T-cell (primary cell): ENCODE measurements at regions not wholly inside any gene's neighbourhood (a gene's known extent, or its start where the extent isn't known, plus 50 kb on each side); places are given as distances from the start of the nearest gene placed in this dataset.

ENCODE experiments used
- ATAC-seq, 4 experiments: fragments of 200-7000 bp in 3 of 4; fragments of 150-1000 bp in 1 of 4; cut with Tn5 transposase; replicated peaks in 1 of 4; 1 replicate in 3 of 4; 2 replicates in 1 of 4; pipeline ENCODE4 v1.10.0; 2021; ENCODE audit warnings: moderate library complexity in 3 of 4, mild to moderate bottlenecking in 2 of 4, moderate number of reproducible peaks in 1 of 4
- CTCF ChIA-PET, 2 donors: fragments of 300-600 bp; sonication (Branson Sonifier 250); formaldehyde crosslinking; loops; one replicate each; lab custom pipeline; 2022; ENCODE audit warnings: antibody characterized with exemption in 2 of 2; lab: Charles Lee
- POLR2A ChIA-PET, 2 donors: fragments of 300-600 bp; sonication (Branson Sonifier 250); formaldehyde crosslinking; loops; one replicate each; lab custom pipeline; 2022; ENCODE audit warnings: antibody characterized with exemption in 2 of 2; lab: Charles Lee
- DNase-seq, 35 experiments: peaks; one replicate each; pipeline versions ENCODE4 v3.0.0 to v3.0.0-alpha.2; 2013 to 2023
- H3K27ac ChIP-seq: one replicate; pipeline ENCODE4 v1.5.1; 2013; ENCODE audit warnings: low read length
- H3K27me3 ChIP-seq, 2 experiments: replicated peaks in 1 of 2; 1 replicate in 1 of 2; 2 replicates in 1 of 2; pipeline versions ENCODE4 v1.6.1 to v1.7.0; 2013; ENCODE audit warnings: low read length in 1 of 2, mixed read lengths in 1 of 2; ENCODE audit not compliant: control insufficient read depth in 2 of 2, insufficient read depth in 2 of 2; ENCODE audit errors: extremely low read depth in 1 of 2
- H3K36me3 ChIP-seq, 2 donors: 1 replicate in 1 of 2; 2 replicates in 1 of 2; pipeline versions ENCODE4 v1.6.1 to v1.7.0; 2013; ENCODE audit warnings: low read length in 1 of 2; ENCODE audit not compliant: control insufficient read depth in 2 of 2, insufficient read depth in 1 of 2; ENCODE audit errors: extremely low read depth in 1 of 2
- H3K4me1 ChIP-seq, 2 experiments: 1 replicate in 1 of 2; 2 replicates in 1 of 2; pipeline versions ENCODE4 v1.6.1 to v1.7.0; 2013; ENCODE audit warnings: low read length in 2 of 2, mixed read lengths in 1 of 2; ENCODE audit not compliant: insufficient read depth in 2 of 2, control insufficient read depth in 1 of 2; ENCODE audit errors: extremely low read depth in 1 of 2
- H3K4me3 ChIP-seq, 2 donors: 1 replicate in 1 of 2; 2 replicates in 1 of 2; pipeline versions ENCODE4 v1.5.1 to v1.7.0; 2013; ENCODE audit warnings: mild to moderate bottlenecking in 2 of 2, low read length in 1 of 2, moderate library complexity in 1 of 2; ENCODE audit not compliant: control insufficient read depth in 1 of 2; ENCODE audit errors: extremely low read depth in 1 of 2
- H3K9me3 ChIP-seq: 2 replicates; pipeline ENCODE4 v1.7.0; 2013
- H3K27ac Mint-ChIP-seq, 2 donors: one replicate each; pipeline ENCODE4 v1.8.0; 2020 to 2021; ENCODE audit warnings: mild to moderate bottlenecking in 2 of 2, mixed read lengths in 2 of 2
- H3K27me3 Mint-ChIP-seq, 2 donors: one replicate each; pipeline ENCODE4 v1.8.0; 2021 to 2022; ENCODE audit warnings: mixed read lengths in 2 of 2
- H3K36me3 Mint-ChIP-seq: one replicate; pipeline ENCODE4 v1.8.0; 2021; ENCODE audit warnings: mixed read lengths
- H3K4me1 Mint-ChIP-seq, 3 donors: one replicate each; pipeline ENCODE4 v1.8.0; 2020 to 2022; ENCODE audit warnings: mixed read lengths in 3 of 3, mild to moderate bottlenecking in 1 of 3
- H3K4me3 Mint-ChIP-seq, 3 donors: one replicate each; pipeline ENCODE4 v1.8.0; 2020 to 2022; ENCODE audit warnings: mild to moderate bottlenecking in 3 of 3, mixed read lengths in 3 of 3, moderate library complexity in 3 of 3
- H3K9me3 Mint-ChIP-seq, 3 donors: one replicate each; pipeline ENCODE4 v1.8.0; 2020 to 2022; ENCODE audit warnings: mixed read lengths in 3 of 3
- WGBS: methylation state at CpG from one replicate; pipeline ENCODE4 v1.1.5; 2013; ENCODE audit warnings: missing lambda C conversion rate; ENCODE audit not compliant: insufficient coverage; 5-methylcytosine and 5-hydroxymethylcytosine counted together

DNA sequence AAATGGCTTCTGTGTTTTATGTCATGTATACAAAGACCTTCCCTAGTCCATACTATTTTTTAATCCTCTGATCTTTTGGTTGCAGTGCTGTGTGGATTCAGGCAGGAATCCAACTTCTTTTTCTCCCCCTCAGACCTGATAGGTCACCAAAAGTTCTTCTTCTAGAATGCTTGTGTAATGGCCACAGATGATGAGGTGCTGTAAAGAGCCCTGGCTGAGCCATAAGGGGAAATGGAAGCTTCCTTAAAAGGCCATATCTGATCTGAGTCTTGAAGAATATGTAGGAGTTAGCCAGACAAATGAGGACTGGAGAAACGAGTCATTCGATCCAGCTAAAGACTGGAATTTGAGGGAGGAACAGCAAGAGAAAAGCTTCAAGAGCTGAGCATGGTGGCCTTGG lies 353.9 kb downstream of the PCNX1 start:
- no peaks in the 10 kb centered on the region for H3K27me3 Mint-ChIP-seq
- POLR2A ChIA-PET, result no interaction called here
- peaks cover 16% of the 10 kb centered on the region for H3K36me3 Mint-ChIP-seq
- H3K27me3 ChIP-seq, result no peaks in the 10 kb centered on the region
- no peak overlapping the region for H3K27ac Mint-ChIP-seq
- H3K4me1 ChIP-seq, result no peaks in the 10 kb centered on the region
- no CpG with 5 or more reads among the region's 2 CpGs for WGBS
- H3K4me1 Mint-ChIP-seq, result peaks cover 0 to 4% (median 0%) of the 10 kb centered on the region in 3 donors
- no peak overlapping the region for H3K4me3 Mint-ChIP-seq
- DNase-seq (no peak), ATAC-seq (no peak)
- no peak overlapping the region for H3K4me3 ChIP-seq
- CTCF ChIA-PET, result no interaction called here
- H3K9me3 ChIP-seq, result peaks cover 4% of the 10 kb centered on the region
- H3K9me3 Mint-ChIP-seq, result peaks cover 19 to 44% (median 24%) of the 10 kb centered on the region in 3 donors
- H3K27ac ChIP-seq, result no peak overlapping the region
- no peaks in the 10 kb centered on the region for H3K36me3 ChIP-seq

DNA sequence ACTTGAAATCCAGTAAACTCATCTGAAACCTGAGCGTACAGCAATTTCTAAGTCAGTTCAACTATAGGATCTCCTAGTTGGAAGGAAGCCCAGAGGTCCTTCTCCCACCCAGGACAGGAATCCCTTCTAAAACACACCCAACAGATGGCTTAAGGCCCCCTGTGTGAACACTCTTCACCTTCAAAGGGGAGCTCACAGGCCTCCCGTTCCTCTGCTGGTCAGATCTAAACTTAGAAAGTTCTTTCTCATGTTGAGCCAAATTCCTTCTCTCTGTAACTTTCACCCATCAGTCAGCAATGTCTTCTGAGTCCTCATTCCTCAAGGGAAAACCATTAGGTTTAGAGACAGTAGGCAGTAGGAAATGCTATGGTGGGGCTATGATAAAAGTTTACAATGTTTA lies 355.2 kb downstream of the PCNX1 start:
- ChIA-PET CTCF (interaction anchor here in 1 of 2 donors (0.5 kb wide), 2 partner anchors 10 to 59 kb away, joined by 4 read pairs; no protein-coding TSS in a partner anchor), POLR2A (no interaction called here)
- Histone ChIP-seq H3K4me3 (no peak overlapping the region), H3K4me1 (no peaks in the 10 kb centered on the region), H3K9me3 (peaks cover 4% of the 10 kb centered on the region), H3K36me3 (no peaks in the 10 kb centered on the region), H3K27me3 (no peaks in the 10 kb centered on the region), H3K27ac (no peak overlapping the region)
- Mint-ChIP-seq H3K4me1 (peaks cover 7 to 13% (median 7%) of the 10 kb centered on the region in 3 donors), H3K36me3 (peaks cover 16% of the 10 kb centered on the region), H3K4me3 (no peak overlapping the region), H3K27me3 (no peaks in the 10 kb centered on the region), H3K9me3 (peaks cover 17 to 38% (median 22%) of the 10 kb centered on the region in 3 donors), H3K27ac (no peak overlapping the region)
- DNase-seq, result no peak
- no CpG with 5 or more reads among the region's 2 CpGs for WGBS
- ATAC-seq, result no peak

- H3K36me3 ChIP-seq, result no peaks in the 10 kb centered on the region
- no peak overlapping the region for H3K4me3 ChIP-seq
- peaks cover 0 to 3% of the 10 kb centered on the region in 2 experiments for H3K4me1 ChIP-seq
- H3K27ac ChIP-seq, result no peak overlapping the region
- no peak overlapping the region for H3K27ac Mint-ChIP-seq
- H3K36me3 Mint-ChIP-seq, result peaks cover 17% of the 10 kb centered on the region
- POLR2A ChIA-PET, result no interaction called here
- 100% methylated on average over 2 of the region's 2 CpGs for WGBS
- CTCF ChIA-PET, result no interaction called here
- H3K4me1 Mint-ChIP-seq, result peaks cover 10 to 19% (median 14%) of the 10 kb centered on the region in 3 donors
- DNase-seq (no peak), ATAC-seq (no peak)
- H3K9me3 Mint-ChIP-seq, result peaks cover 13 to 31% (median 15%) of the 10 kb centered on the region in 3 donors
- no peaks in the 10 kb centered on the region for H3K27me3 ChIP-seq
- H3K4me3 Mint-ChIP-seq, result no peak overlapping the region
- no peaks in the 10 kb centered on the region for H3K27me3 Mint-ChIP-seq
- peaks cover 2% of the 10 kb centered on the region for H3K9me3 ChIP-seq
These were observed 357.0 kb downstream of the PCNX1 start for GRCh38 chr14:71264260-71264659.

- peak overlapping the region; percentile 24 to 77 for H3K27ac Mint-ChIP-seq
- no peak for DNase-seq
- H3K4me3 ChIP-seq, result peak overlapping the region in 1 of 2 donors; percentile 25
- peaks cover 10 to 19% (median 14%) of the 10 kb centered on the region in 3 donors for H3K4me1 Mint-ChIP-seq
- H3K4me1 ChIP-seq, result peaks cover 0 to 3% of the 10 kb centered on the region in 2 experiments
- WGBS, result 80% methylated on average over 1 of the region's 5 CpGs
- H3K27ac ChIP-seq, result no peak overlapping the region
- no peaks in the 10 kb centered on the region for H3K27me3 ChIP-seq
- no peaks in the 10 kb centered on the region for H3K36me3 ChIP-seq
- H3K9me3 Mint-ChIP-seq, result peaks cover 9 to 22% (median 10%) of the 10 kb centered on the region in 3 donors
- H3K27me3 Mint-ChIP-seq, result peaks cover 0 to 1% of the 10 kb centered on the region in 2 donors
- ChIA-PET POLR2A (no interaction called here), CTCF (no interaction called here)
- H3K36me3 Mint-ChIP-seq, result peaks cover 19% of the 10 kb centered on the region
- peak overlapping the region; percentile 67 to 76 (median 70) for H3K4me3 Mint-ChIP-seq
- ATAC-seq, result no peak
- no peaks in the 10 kb centered on the region for H3K9me3 ChIP-seq
These were observed 359.8 kb downstream of the PCNX1 start for GRCh38 chr14:71267007-71267513.

DNA sequence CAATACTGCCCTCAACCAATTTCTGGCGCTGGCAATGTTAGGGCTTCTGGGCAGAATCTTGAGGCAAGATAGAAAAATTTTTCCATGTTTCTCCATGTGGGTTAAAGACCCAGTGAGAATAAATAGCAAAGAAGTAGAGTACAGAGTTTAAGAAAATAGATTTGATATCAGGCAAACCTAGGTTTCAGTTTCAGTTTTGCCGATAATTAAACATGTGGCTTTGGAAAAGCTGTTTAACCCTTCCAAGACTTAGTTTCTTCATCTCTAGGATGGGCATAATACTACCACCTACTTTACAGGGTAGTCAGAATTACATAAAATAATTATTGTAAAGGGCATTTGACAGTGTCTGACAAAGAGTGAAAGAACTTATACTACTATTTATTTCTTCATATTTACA lies 360.4 kb downstream of the PCNX1 start:
- WGBS, result no CpG with 5 or more reads among the region's 2 CpGs
- peak in 1 of 35 experiments; percentile 17 for DNase-seq
- CTCF ChIA-PET, result interaction anchor here in 1 of 2 donors (0.6 kb wide), 1 partner anchor 137 kb away, joined by 3 read pairs; no protein-coding TSS in a partner anchor
- Mint-ChIP-seq H3K4me1 (peaks cover 10 to 19% (median 14%) of the 10 kb centered on the region in 3 donors), H3K27me3 (peaks cover 0 to 6% of the 10 kb centered on the region in 2 donors), H3K4me3 (peak overlapping the region; percentile 67 to 76 (median 70)), H3K36me3 (peaks cover 19% of the 10 kb centered on the region), H3K27ac (peak overlapping the region; percentile 24 to 77), H3K9me3 (peaks cover 9 to 22% (median 10%) of the 10 kb centered on the region in 3 donors)
- H3K4me1 ChIP-seq, result peaks cover 0 to 3% of the 10 kb centered on the region in 2 experiments
- H3K9me3 ChIP-seq, result no peaks in the 10 kb centered on the region
- no peak for ATAC-seq
- no peak overlapping the region for H3K27ac ChIP-seq
- H3K4me3 ChIP-seq, result peak overlapping the region; percentile 8 to 25
- H3K36me3 ChIP-seq, result no peaks in the 10 kb centered on the region
- POLR2A ChIA-PET, result interaction anchor here in 1 of 2 donors (0.6 kb wide), 1 partner anchor 52 kb away, joined by 3 read pairs; no protein-coding TSS in a partner anchor
- no peaks in the 10 kb centered on the region for H3K27me3 ChIP-seq

DNA sequence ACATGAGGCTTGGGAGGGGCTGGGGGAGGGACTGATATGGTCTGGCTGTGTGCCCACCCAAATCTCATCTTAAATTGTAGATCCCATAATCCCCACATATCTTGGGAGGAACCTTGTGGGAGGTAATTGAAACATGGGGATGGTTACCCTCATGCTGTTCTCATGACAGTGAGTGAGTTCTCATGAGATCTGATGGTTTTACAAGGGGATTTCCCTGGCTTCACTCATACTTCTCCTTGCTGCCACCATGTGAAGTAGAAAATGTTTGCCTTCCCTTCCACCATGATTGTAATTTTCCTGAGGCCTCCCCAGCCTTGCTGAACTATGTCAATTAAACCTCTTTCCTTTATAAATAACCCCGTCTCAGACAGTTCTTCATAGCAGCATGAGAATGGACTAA lies 362.9 kb downstream of the PCNX1 start:
- ATAC-seq, result no peak
- no peak overlapping the region for H3K27ac ChIP-seq
- no peaks in the 10 kb centered on the region for H3K27me3 ChIP-seq
- no peaks in the 10 kb centered on the region for H3K36me3 ChIP-seq
- no CpG with 5 or more reads among the region's 1 CpG for WGBS
- CTCF ChIA-PET, result interaction anchor here in 1 of 2 donors (0.6 kb wide), 1 partner anchor 24 kb away, joined by 4 read pairs; no protein-coding TSS in a partner anchor
- H3K4me3 Mint-ChIP-seq, result no peak overlapping the region
- H3K4me3 ChIP-seq, result no peak overlapping the region
- no peak for DNase-seq
- no peaks in the 10 kb centered on the region for H3K9me3 ChIP-seq
- peaks cover 0 to 6% of the 10 kb centered on the region in 2 donors for H3K27me3 Mint-ChIP-seq
- peaks cover 10 to 17% (median 14%) of the 10 kb centered on the region in 3 donors for H3K4me1 Mint-ChIP-seq
- peaks cover 5 to 19% (median 7%) of the 10 kb centered on the region in 3 donors for H3K9me3 Mint-ChIP-seq
- H3K4me1 ChIP-seq, result peaks cover 0 to 3% of the 10 kb centered on the region in 2 experiments
- no peak overlapping the region for H3K27ac Mint-ChIP-seq
- peaks cover 16% of the 10 kb centered on the region for H3K36me3 Mint-ChIP-seq
- POLR2A ChIA-PET, result no interaction called here
